HS-27A (cell line): ENCODE measurements at regions not wholly inside any gene's neighbourhood (a gene's known extent, or its start where the extent isn't known, plus 50 kb on each side); places are given as distances from the start of the nearest gene placed in this dataset.
"Not testable (repeated sequence)": the region's sequence is repeated elsewhere in the genome, so short reads cannot be mapped to it uniquely, and the experiment has no call there.

Experiments used
- DNase-seq: peaks from one replicate; pipeline ENCODE4 v3.0.0-alpha.2; 2012; ENCODE audit warnings: low read depth, missing footprints

DNA sequence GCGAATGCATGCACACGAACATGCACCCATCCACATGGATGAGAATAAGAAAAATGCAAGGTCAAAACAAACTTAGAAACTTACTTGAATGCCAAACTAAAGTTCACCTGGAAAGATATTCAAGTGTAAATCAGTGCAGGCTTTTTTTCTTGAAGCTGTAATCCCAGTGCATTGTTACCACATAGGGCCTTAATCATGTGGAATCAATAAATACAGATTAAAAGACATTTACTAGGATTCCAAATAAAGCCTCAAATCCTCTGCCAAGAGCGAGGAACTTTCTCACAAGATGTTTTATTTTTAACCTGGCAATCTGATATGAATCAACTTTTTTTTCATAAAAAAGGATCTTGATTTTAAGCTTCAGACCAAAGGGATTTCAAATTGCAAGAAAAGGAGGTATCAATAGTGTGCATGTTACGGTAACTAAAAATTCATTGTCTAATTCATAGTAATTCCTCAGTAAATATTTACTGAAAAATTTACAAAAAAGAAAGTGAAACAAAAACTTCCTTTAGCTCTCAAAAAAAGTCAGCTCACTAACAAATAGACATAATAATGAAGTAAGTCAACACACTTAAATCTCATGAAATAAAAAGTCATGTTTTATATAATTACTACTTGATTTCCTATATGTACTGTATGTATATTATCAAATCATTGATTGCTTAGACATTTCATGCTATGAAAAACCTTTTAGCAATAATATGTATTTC is 978.6 kb downstream of the PLOD2 start:
- DNase-seq: no peak

- no peak for DNase-seq
Observed at GRCh38 chr3:145183261-145183660, 977.7 kb downstream of the PLOD2 start.

- no peak for DNase-seq
Observed at GRCh38 chr3:145188079-145188770, 972.8 kb downstream of the PLOD2 start.

DNA sequence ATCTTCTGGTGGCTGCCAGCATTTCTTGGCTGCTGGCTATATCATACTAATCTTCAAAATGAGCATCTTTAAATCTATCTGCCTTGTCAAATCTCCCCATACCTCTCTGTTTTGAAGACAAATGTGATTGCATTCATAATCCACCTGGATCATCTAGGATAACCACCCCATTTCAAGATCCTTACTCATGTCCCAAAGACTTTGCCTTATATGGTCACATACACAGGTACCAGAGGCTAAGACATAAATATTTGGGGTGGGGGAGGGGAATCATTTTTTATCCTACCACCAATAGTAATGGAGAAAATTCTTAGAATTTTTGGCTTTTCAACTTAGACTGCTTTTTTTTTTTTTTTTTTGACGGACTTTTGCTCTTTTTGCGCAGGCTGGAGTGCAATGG is 970.8 kb downstream of the PLOD2 start:
- DNase-seq: no peak

- DNase-seq: no peak
Observed at GRCh38 chr3:145190761-145191160, 970.2 kb downstream of the PLOD2 start.

DNA sequence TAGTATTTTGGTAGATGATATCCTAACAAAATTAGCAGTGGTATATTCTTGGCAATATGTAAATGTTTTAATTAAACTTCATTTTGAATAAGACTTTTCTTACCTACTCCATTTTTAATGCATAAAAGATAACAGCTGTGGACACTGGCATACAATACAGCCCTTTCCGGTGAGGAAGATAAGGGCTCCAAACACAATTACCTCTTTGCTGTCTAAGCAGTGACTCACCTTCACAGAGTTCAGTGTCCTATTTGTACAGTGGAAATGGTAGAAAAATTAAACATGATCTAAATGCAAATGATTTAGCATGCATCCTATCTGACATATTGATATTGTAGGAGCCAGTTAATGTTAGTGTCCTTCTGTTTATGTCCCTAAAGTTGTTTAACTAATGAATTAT is 969.4 kb downstream of the PLOD2 start:
- no peak for DNase-seq

GRCh38 chr3:145197051-145197820 is 963.7 kb downstream of the PLOD2 start:
- no peak for DNase-seq

DNA sequence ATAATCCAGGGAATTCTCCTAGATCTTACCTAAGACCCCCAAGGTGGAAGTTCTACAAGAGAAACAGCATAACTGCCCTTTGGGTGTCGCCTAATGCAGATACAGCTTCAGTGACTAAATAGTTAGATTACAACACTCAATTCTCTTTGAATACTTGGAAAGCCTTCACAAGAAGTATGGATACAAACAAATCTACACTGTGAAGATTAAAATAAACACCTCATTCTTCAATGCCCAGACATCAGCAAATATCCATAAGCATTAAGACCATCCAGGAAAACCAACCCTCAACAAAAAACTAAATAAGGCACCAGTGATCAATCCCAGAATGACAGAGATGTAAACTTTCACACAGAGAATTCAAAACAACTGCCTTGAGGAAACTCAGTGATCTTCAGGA is 963.2 kb downstream of the PLOD2 start:
- no peak for DNase-seq

DNA sequence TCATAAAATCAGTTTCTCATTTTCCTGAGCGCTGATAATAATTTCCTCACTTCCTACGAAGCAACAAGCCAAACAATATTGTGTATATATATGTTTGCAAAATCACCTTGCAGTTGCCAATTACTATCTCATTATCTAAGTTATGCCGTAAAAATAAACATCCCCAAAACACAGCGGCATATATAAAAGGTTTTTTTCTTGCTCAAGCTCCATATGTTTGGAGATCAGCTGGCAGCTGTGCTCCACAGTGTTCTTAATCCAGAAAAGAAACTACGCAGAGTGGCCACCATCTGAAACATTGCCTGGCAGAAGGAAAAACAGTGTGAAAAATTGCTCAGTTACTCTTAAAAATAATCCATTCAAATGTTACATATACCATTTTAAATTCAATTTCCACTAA is 951.4 kb downstream of the PLOD2 start:
- DNase-seq: no peak

- no peak for DNase-seq
Observed at GRCh38 chr3:145219355-145220235, 941.4 kb downstream of the PLOD2 start.

- no peak for DNase-seq
Observed at GRCh38 chr3:145224886-145225285, 936.1 kb downstream of the PLOD2 start.

- peak; percentile 45 for DNase-seq
Observed at GRCh38 chr3:145243875-145244274, 917.1 kb downstream of the PLOD2 start.

DNA sequence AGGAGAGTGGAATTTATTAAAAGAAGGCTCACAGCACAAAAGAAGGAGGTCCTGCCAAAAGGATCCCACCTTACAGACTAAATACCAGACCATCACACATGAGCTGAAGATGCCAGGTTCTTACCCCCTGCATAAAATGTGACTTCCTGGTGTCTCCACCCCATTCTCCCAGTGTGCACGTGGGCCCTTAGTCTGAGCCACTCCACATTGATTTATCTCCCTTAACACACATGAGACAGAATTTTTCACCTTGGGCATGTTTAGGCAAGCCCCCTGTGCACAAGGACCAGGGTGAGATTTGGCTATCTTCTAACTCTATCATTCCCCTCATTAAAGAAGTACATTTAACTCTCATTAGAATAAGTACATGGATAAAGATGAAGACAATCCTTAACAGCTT is 916.7 kb downstream of the PLOD2 start:
- DNase-seq: no peak

DNA sequence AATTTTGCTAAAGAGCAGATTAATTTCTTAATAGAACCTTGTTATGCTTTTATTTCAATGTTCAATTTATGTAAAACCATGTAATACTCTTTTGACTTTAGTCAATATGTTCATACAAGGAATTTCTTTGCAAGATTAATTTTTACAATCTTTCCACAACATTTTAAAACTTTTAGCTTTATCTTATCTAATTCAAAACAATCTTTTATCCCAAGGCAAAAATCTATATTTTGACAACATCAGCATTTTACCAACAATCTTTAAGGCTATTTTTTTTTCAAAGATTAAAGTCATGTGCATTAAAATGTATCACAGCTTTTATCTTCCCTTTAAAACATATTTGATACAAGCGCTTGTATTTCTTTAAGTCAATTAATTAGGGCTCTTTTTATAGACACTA is 914.7 kb downstream of the PLOD2 start:
- no peak for DNase-seq

DNA sequence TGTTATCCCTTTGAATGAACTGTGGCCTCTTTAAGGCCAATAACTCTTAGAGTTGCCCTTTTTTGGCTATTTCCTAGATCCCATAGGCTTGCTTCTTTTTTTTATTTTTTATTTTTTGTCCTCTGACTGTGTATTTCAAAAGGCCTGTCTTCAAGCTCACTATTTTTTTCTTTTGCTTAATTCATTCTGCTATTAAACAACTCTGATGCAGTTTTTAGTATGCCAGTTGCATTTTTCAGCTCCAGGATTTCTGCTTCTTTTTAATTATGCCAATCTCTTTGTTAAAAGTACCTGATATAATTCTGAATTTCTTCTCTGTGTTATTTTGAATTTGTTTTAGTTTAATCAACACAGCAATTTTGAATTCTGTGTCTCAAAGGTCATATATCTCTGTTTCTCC is 912.1 kb downstream of the PLOD2 start:
- DNase-seq: no peak

- no peak for DNase-seq
Observed at GRCh38 chr3:145251311-145251710, 909.7 kb downstream of the PLOD2 start.

GRCh38 chr3:145257967-145258366 is 903.0 kb downstream of the PLOD2 start:
- DNase-seq: not testable (repeated sequence)

DNA sequence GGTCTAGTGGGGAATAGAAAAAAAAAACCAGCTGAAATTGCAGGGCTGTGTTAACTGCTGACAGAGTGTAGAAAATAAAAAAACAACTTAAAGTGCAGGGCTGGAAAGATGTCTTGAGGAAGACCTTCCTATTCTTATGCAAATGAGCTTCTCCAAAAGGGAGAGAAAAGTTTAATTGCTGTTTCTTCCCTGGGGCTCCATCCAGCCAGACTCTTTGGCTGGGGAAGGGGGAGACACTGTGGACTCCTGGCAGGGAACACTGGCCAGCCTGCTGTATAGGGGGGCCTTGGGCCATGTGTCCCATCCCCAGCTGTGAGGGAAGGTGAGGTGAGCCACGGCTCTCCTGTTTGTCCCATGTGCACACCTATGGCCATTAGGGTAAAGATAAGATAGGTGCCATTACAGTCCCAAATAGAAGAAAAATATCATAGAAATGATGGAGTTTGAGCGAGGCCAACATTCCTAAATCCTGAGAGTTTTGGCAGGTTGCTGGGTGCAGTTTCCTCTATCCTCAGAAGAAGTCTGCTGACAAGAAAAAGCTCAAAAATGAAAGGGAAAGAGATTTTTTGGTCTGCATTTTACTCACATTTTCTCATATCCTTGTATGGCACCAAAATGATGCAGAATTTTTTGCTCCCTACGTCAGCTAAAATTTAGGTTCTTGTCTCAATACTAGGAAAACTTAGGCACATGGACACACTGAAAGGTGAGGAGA is 901.7 kb downstream of the PLOD2 start:
- DNase-seq: no peak

- not testable (repeated sequence) for DNase-seq
Observed at GRCh38 chr3:145263458-145263857, 897.5 kb downstream of the PLOD2 start.

- DNase-seq: no peak
Observed at GRCh38 chr3:145266368-145266767, 894.6 kb downstream of the PLOD2 start.

GRCh38 chr3:145269106-145269505 is 891.9 kb downstream of the PLOD2 start:
- no peak for DNase-seq
